ENCODE measurements at regions not wholly inside any gene's neighbourhood (a gene's known extent, or its start where the extent isn't known, plus 50 kb on each side); places are given as distances from the start of the nearest gene placed in this dataset.

GRCh38 chr7:101729241-101729883 lies 88.1 kb upstream of the CUX1 start:
- TF ChIP-seq, protein P1, sequence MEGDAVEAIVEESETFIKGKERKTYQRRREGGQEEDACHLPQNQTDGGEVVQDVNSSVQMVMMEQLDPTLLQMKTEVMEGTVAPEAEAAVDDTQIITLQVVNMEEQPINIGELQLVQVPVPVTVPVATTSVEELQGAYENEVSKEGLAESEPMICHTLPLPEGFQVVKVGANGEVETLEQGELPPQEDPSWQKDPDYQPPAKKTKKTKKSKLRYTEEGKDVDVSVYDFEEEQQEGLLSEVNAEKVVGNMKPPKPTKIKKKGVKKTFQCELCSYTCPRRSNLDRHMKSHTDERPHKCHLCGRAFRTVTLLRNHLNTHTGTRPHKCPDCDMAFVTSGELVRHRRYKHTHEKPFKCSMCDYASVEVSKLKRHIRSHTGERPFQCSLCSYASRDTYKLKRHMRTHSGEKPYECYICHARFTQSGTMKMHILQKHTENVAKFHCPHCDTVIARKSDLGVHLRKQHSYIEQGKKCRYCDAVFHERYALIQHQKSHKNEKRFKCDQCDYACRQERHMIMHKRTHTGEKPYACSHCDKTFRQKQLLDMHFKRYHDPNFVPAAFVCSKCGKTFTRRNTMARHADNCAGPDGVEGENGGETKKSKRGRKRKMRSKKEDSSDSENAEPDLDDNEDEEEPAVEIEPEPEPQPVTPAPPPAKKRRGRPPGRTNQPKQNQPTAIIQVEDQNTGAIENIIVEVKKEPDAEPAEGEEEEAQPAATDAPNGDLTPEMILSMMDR (IDR thresholded peaks at IDR 0.05), result no peak
- peak in 1 of 2 donors; percentile 56 for TF ChIP-seq POLR2A (IDR thresholded peaks at IDR 0.05)
